Activated T-helper 1 cell treated with Interleukin-2 at 50 U/mL for 16 hours (primary cell): ENCODE measurements at regions not wholly inside any gene's neighbourhood (a gene's known extent, or its start where the extent isn't known, plus 50 kb on each side); places are given as distances from the start of the nearest gene placed in this dataset.

Experiments
- DNase-seq: peaks from one replicate; pipeline ENCODE4 v3.0.0-alpha.2; 2020; ENCODE audit warnings: low read depth

DNA sequence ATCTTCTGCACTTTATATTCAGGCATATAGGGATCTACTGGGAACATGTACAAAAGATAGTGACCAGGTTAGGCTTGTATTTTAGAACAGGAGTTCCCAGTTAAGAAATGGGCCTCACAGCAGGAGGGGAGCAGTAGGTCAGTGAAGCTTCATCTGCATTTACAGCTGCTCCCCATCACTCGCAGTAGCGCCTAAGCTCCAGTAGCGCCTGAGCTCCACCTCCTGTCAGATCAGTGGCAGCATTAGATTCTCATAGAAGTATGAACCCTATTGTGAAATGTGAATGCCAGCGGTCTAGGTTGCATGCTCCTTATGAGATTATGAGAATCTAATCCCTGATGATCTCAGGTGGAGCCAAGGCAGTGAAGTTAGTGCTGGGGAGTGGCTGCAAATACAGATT is 224.4 kb upstream of the CYRIA start:
- DNase-seq = no peak

DNA sequence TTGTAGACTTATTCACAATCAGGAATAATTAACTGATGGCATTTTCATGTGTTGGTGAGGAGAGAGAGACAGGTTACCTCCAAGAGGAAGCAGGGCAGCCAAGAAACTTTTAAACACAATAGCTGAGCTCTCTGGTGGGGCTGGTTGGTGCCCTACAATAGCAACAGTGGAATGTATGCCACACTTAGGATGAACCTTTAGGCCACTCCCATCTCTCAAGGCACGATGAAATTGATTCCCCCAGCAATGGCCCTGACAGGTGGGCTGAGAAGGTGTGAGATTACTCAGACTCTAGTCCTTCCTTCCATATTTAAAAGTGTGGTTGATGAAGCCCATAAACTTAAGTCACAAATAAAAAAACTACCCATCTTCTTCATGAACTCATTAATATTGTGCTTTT is 219.4 kb upstream of the CYRIA start:
- DNase-seq = no peak

GRCh38 chr2:16882706-16883105 is 217.1 kb upstream of the CYRIA start:
- DNase-seq = no peak

GRCh38 chr2:16881122-16881521 is 215.5 kb upstream of the CYRIA start:
- DNase-seq = no peak

DNA sequence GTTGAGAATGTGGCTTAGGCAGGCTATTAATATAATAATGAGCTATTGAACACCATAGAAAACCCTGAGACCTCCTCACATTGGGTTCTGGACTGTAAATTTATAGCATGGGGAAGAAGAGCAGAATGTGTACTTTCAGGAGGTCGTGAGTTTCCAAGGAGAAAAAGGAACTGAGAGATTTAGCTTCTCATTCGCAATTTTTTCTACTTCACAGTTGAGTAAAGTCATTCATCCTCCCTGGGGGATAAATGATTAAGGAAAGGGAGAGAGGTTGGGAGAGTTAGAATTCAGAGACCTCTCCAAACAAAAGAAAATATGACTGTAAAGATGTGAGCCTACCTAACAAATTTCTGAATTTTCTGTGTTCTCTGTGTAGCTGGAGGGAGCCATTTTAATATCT is 205.8 kb upstream of the CYRIA start:
- DNase-seq = no peak

DNA sequence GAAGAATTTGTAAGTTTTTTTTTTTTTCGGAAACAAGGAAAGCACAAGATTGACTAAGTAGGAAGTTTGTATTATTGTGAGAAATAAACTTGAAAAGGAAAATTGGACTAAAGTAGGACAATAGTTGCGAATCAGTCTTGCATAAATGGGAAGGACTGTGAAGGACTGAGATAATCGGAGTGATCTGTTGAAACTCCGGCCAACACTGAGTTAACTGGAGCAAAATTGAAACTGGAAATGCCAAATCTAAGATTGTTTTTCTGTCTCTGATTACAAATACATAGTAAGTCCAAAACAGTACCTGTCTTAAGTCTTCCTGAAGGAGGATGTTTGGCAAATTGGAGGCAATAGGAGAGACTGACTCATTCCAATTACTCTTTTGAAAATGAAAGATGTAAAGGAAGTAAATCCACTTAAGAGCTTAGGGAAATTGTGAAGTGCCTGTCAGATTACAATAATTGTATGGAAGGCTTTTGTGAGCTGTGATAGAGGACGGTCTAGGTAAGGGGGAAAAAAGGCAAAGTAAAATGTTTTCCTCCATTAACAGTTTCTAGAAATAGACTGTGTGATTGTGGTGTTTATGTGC is 204.9 kb upstream of the CYRIA start:
- DNase-seq = no peak

- DNase-seq = no peak
Measured at GRCh38 chr2:16869711-16870110, 204.1 kb upstream of the CYRIA start.

DNA sequence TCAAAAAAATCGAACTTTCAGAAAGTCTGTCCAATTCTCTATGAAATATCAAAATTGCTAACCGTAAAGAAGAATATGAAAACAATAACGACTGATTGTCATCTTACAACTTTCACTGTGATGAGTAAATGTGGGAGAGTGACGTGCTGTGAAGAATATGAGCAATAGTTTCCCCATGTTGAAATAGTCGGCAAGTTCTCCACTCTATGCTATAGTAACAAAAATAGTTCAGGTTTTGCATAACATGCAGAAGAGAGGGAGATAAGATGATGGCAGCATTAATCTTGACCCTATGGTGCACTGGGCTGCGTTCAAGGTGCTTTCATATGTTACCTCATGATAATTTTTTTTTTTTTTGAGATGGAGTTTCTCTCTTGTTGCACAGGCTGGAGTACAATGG is 196.8 kb upstream of the CYRIA start:
- no peak for DNase-seq

DNA sequence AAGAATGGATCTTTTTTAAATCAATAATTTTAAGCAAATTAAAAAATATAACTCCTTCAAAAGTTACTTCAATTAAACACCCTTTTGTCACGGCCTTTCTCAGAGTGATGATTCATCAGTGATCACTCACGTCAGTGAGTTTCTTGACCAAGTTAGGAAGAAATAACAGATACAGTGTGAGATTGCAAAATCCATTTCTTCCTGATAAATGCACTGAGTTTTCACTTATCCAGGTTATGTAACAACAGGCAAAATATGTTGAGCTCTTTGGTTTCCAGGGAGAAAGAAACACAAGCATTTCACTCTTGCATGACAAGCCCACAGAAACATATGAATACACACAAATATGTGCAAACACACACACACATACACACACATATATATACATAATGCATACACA is 195.9 kb upstream of the CYRIA start:
- no peak for DNase-seq

GRCh38 chr2:16861111-16861510 is 195.5 kb upstream of the CYRIA start:
- DNase-seq = no peak

DNA sequence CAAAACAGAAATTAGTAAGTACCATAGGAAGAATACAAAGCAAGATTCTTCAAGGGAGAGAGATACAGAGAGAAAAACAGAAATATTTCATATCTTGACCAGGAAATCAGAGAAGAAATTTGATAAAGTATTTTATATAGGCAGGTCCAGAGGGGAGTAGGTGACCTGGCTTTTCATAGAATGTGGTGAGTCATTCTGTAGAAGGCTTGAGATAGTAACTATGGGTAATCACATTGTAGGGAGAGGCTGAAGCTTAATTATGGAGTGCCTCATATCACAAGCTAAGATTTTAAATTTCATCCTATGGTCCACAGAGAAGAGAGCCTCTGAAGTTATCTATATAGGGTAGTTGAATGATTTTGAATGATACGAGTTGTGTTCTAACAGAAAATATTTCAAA is 195.0 kb upstream of the CYRIA start:
- DNase-seq = no peak

DNA sequence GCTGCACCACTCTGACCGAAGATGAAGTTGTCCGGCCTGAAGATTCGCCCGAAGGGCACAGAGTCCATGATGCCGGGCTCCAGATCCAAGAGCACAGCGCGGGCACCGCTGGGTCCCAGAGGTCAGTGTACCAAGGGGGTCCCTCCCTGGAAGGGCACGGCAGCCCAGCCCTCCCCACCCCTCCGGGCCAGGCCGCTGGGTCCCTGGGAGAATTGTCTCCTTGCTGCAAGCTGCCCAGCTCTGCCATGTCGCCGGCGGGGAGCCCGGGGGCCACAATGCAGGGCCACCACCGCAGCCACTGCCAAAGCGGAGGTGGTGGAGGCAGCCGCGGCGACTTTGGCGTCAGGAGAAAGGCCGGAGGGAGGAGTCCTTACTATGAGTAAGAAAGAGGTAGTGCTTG is 189.5 kb upstream of the CYRIA start:
- no peak for DNase-seq

GRCh38 chr2:16853088-16853487 is 187.5 kb upstream of the CYRIA start:
- DNase-seq = no peak

DNA sequence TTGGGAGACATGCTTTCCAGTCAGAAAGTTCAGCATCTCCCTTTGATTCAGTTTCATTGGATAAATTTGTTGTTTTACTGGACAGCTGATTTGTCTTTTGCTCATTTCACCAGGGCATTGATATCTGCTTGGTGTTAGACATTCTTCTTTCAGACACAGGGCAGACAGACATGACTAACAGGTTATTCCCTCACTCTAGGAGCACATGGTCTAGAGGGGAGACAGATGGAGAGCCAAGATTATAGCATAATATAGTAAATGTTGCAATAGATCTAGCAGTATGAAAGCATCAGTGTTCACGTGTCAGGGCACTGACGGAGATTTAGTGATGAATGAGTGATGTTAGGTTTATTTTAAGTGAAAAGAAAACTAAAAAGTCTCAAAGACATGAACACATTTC is 187.0 kb upstream of the CYRIA start:
- no peak for DNase-seq

- DNase-seq = no peak
Measured at GRCh38 chr2:16851126-16851525, 185.5 kb upstream of the CYRIA start.

GRCh38 chr2:16840496-16841172 is 175.0 kb upstream of the CYRIA start:
- no peak for DNase-seq

GRCh38 chr2:16832910-16833309 is 167.3 kb upstream of the CYRIA start:
- DNase-seq = no peak

GRCh38 chr2:16828828-16829160 is 163.2 kb upstream of the CYRIA start:
- no peak for DNase-seq

- no peak for DNase-seq
Measured at GRCh38 chr2:16828044-16828827, 162.6 kb upstream of the CYRIA start.

DNA sequence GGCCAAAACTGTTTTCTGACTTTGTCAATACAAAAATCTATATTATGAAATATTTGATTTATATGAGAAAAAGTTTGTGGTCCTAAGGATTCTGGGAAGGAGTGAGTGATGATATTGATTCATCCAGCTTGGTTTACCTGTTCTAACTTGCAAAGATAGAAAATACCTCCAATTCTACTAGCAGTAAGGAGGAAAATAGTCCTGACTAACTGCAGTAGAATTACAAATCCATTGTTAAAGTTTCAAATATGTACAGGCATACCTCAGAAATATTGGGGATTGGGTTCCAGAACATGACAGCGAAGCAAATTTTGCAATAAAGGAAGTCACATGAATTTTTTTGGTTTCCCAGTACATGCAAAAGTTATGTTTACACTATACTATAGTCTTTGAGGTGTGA is 158.8 kb upstream of the CYRIA start:
- no peak for DNase-seq

DNA sequence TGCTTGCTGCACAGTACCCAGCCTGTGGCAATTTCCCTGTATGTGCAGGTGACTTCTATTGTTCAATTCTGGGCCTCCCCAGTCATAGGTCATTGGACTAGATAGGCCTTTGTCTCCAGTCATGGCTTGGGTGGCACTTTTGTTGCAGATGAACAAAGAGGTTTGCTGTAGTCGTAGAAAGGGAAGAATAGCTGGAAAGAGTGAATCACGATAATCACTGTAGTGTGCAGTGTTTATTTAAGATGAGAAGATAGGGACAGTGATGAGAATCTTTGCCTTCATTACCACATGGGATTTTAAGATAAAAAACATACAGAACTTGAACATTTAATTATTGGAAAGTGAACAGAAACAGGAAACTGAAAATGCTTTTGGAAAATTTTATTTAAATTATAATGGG is 156.1 kb upstream of the CYRIA start:
- no peak for DNase-seq

DNA sequence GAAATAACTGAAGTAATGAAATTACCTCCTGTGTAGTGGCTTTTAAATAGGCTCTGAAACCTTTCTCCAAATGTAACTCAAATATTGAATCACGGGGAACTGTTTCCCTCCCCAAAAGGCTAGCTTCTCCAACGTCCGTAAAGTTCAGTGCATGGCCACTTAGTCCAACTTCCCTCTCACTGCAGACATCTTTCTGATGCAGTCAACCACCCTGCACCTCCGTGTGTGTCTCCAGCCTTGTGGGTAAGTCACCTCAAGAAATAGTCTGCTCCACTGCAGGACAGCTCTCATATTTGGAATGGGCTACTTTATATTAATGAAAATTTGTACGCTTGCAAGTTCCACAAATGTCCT is 152.5 kb upstream of the CYRIA start:
- no peak for DNase-seq

DNA sequence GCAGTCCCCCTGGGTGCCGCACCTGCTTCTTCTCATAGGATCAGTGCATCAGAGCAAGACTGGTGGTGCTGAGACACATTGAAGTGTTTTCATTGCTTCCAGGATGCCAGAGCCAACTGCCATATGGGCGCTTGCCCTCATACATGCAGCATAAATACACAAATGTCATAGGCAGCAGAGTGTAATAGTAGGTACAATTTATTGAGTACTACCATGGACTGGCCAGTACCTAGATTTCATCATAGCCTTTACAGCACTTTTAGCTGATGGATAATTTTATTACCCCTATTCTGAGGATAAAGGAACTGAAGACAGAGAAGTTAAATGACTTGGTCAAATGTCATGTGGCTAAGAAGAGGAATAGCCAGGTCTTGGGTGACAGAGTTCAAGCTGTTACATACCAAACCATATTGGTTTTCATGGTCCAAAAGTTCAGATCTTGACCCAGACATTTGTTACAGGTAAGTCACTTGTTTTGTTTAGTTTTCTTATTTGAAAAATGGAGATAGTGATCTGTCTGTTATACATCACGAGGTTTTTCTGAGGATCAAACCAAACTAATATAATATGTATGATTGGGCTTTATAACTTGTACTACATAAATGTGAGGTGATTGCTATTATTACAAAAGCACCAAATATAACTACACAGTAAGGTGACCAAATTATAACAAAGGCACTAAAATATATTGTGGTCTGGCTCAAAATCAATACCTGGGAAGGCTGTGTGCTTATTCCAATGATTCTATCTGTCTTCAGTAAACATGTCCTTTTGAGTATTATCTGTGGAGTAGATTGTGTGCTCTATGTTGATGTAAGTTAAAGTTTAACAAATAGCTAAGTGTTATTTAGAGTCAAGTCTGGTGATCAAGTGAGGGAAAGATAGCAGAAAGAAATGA is 151.9 kb upstream of the CYRIA start:
- no peak for DNase-seq
